SU-DHL-6 (cell line): ENCODE measurements at regions not wholly inside any gene's neighbourhood (a gene's known extent, or its start where the extent isn't known, plus 50 kb on each side); places are given as distances from the start of the nearest gene placed in this dataset.

Experiments used
- CTCF ChIP-seq: fragments of 200-600 bp; sonication (generic); IDR thresholded peaks from one replicate; pipeline ENCODE4 v1.5.1; 2017; ENCODE audit warnings: antibody characterized with exemption, mild to moderate bottlenecking, low read length, moderate library complexity; ENCODE audit not compliant: insufficient read depth, poor library complexity, severe bottlenecking
- EZH2phosphoT487 ChIP-seq: fragments of 200-600 bp; sonication (generic), shearing (Covaris generic); conservative IDR thresholded peaks from 2 replicates; pipeline ENCODE4 v1.6.1; 2018; ENCODE audit warnings: mild to moderate bottlenecking, antibody characterized with exemption, low read length, moderate library complexity, mixed read lengths

GRCh38 chr1:106755682-106756406, 300.6 kb upstream of the PRMT6 start:
- TF ChIP-seq CTCF (no peak), EZH2phosphoT487 (no peak)
